ENCODE measurements at regions not wholly inside any gene's neighbourhood (a gene's known extent, or its start where the extent isn't known, plus 50 kb on each side); places are given as distances from the start of the nearest gene placed in this dataset.

GRCh38 chr6:142697001-142697335 lies 248.0 kb downstream of the HIVEP2 start:
- Histone ChIP-seq H3K4me3 (ENCODE audit: low read depth, low read length, poor library complexity, severe bottlenecking) (no peak overlapping the region), H4K20me1 (ENCODE audit: insufficient read depth, low read length) (no peaks in the 10 kb centered on the region), H3K36me3 (ENCODE audit: insufficient read depth, low read length) (no peaks in the 10 kb centered on the region), H3K9me2 (ENCODE audit: insufficient read depth, low read length) (no peaks in the 10 kb centered on the region), H3K27ac (ENCODE audit: low read depth, low read length, poor library complexity, severe bottlenecking) (no peak overlapping the region), H3K9me3 (ENCODE audit: low read length) (no peaks in the 10 kb centered on the region), H3K4me2 (ENCODE audit: low read length) (no peak overlapping the region), H3K79me2 (ENCODE audit: insufficient read depth, low read depth, low read length) (no peaks in the 10 kb centered on the region), H3K4me1 (ENCODE audit: insufficient read depth, low read length, poor library complexity, severe bottlenecking) (peaks cover 18% of the 10 kb centered on the region), H2AFZ (ENCODE audit: low read length) (no peak overlapping the region)
- POLR2A ChIA-PET = no interaction called here
- CTCF ChIA-PET (ENCODE audit: unreplicated experiment) = no interaction called here
- no TSS peak for BruUV-seq (replicated peaks)
- intact Hi-C loops (cut with micrococcal nuclease; ENCODE audit: unreplicated experiment) = loop anchor here (10.0 kb wide), 1 partner anchor 808 kb away; no protein-coding TSS in a partner anchor
- TF ChIP-seq EZH2phosphoT487 (IDR thresholded peaks at IDR 0.05; ENCODE audit: borderline replicate concordance, low read depth, low read length) (no peak), CTCF (conservative IDR thresholded peaks at IDR 0.05; ENCODE audit: low read length) (no peak)
- no peak for DNase-seq (ENCODE audit: low spot score)

- Histone ChIP-seq H2AFZ (ENCODE audit: low read length) (no peak overlapping the region), H3K4me1 (ENCODE audit: insufficient read depth, low read length, poor library complexity, severe bottlenecking) (peaks cover 18% of the 10 kb centered on the region), H3K4me2 (ENCODE audit: low read length) (no peak overlapping the region), H3K79me2 (ENCODE audit: insufficient read depth, low read depth, low read length) (no peaks in the 10 kb centered on the region), H3K9me2 (ENCODE audit: insufficient read depth, low read length) (no peaks in the 10 kb centered on the region), H3K4me3 (ENCODE audit: low read depth, low read length, poor library complexity, severe bottlenecking) (no peak overlapping the region), H3K27ac (ENCODE audit: low read depth, low read length, poor library complexity, severe bottlenecking) (no peak overlapping the region), H3K36me3 (ENCODE audit: insufficient read depth, low read length) (no peaks in the 10 kb centered on the region), H3K9me3 (ENCODE audit: low read length) (no peaks in the 10 kb centered on the region), H4K20me1 (ENCODE audit: insufficient read depth, low read length) (no peaks in the 10 kb centered on the region)
- no peak for TF ChIP-seq CTCF (conservative IDR thresholded peaks at IDR 0.05; ENCODE audit: low read length)
- no peak for TF ChIP-seq EZH2phosphoT487 (IDR thresholded peaks at IDR 0.05; ENCODE audit: borderline replicate concordance, low read depth, low read length)
- intact Hi-C loops (cut with micrococcal nuclease; ENCODE audit: unreplicated experiment) = loop anchor here (10.0 kb wide), 1 partner anchor 807 kb away; no protein-coding TSS in a partner anchor
- no TSS peak for BruUV-seq (replicated peaks)
- ChIA-PET CTCF (ENCODE audit: unreplicated experiment) (no interaction called here), POLR2A (interaction anchor here (0.7 to 1.3 kb wide), 2 partner anchors 18 to 19 kb away, joined by 3 read pairs; no protein-coding TSS in a partner anchor)
- DNase-seq (ENCODE audit: low spot score) = no peak
These were observed 247.1 kb downstream of the HIVEP2 start for GRCh38 chr6:142697922-142698321.

GRCh38 chr6:142698751-142699150 lies 246.2 kb downstream of the HIVEP2 start:
- H3K9me2 ChIP-seq (ENCODE audit: insufficient read depth, low read length) = no peaks in the 10 kb centered on the region
- H3K36me3 ChIP-seq (ENCODE audit: insufficient read depth, low read length) = no peaks in the 10 kb centered on the region
- TF ChIP-seq CTCF (conservative IDR thresholded peaks at IDR 0.05; ENCODE audit: low read length) (peak; percentile 35; the same call in 1 of the 2 replicates), EZH2phosphoT487 (IDR thresholded peaks at IDR 0.05; ENCODE audit: borderline replicate concordance, low read depth, low read length) (no peak)
- no peak overlapping the region for H3K4me3 ChIP-seq (ENCODE audit: low read depth, low read length, poor library complexity, severe bottlenecking)
- H3K27ac ChIP-seq (ENCODE audit: low read depth, low read length, poor library complexity, severe bottlenecking) = no peak overlapping the region
- no peak overlapping the region for H2AFZ ChIP-seq (ENCODE audit: low read length)
- CTCF ChIA-PET (ENCODE audit: unreplicated experiment) = no interaction called here
- BruUV-seq (replicated peaks) = no TSS peak
- no peaks in the 10 kb centered on the region for H4K20me1 ChIP-seq (ENCODE audit: insufficient read depth, low read length)
- no peaks in the 10 kb centered on the region for H3K79me2 ChIP-seq (ENCODE audit: insufficient read depth, low read depth, low read length)
- DNase-seq (ENCODE audit: low spot score) = peak; percentile 15
- H3K9me3 ChIP-seq (ENCODE audit: low read length) = no peaks in the 10 kb centered on the region
- no peak overlapping the region for H3K4me2 ChIP-seq (ENCODE audit: low read length)
- intact Hi-C loops (cut with micrococcal nuclease; ENCODE audit: unreplicated experiment) = loop anchor here (10.0 kb wide), 1 partner anchor 806 kb away; no protein-coding TSS in a partner anchor
- POLR2A ChIA-PET = interaction anchor here (0.6 to 1.3 kb wide), 2 partner anchors 17 to 275 kb away, joined by 3 to 4 read pairs; no protein-coding TSS in a partner anchor
- peaks cover 18% of the 10 kb centered on the region for H3K4me1 ChIP-seq (ENCODE audit: insufficient read depth, low read length, poor library complexity, severe bottlenecking)
